Neural cell (in vitro differentiated cells): ENCODE measurements at regions not wholly inside any gene's neighbourhood (a gene's known extent, or its start where the extent isn't known, plus 50 kb on each side); places are given as distances from the start of the nearest gene placed in this dataset.

Experiments used
- EZH2 ChIP-seq: fragments of 200-600, 300-800 bp; shearing (Covaris generic), sonication (generic); IDR thresholded peaks from 2 replicates; pipeline ENCODE4 v1.6.1; 2014; ENCODE audit warnings: antibody characterized with exemption, low read length, borderline replicate concordance, mild to moderate bottlenecking; ENCODE audit not compliant: insufficient read depth, poor library complexity, severe bottlenecking
- MXI1 ChIP-seq: fragments of 450-650 bp; conservative IDR thresholded peaks from 2 replicates; pipeline ENCODE4 v1.6.1; 2014; ENCODE audit warnings: antibody characterized with exemption, mild to moderate bottlenecking; ENCODE audit not compliant: poor library complexity, severe bottlenecking
- POLR2AphosphoS5 ChIP-seq: IDR thresholded peaks from 2 replicates; pipeline ENCODE4 v1.6.1; 2012
- SMC3 ChIP-seq: fragments of 450-650 bp; conservative IDR thresholded peaks from 2 replicates; pipeline ENCODE4 v1.6.1; 2014; ENCODE audit warnings: antibody characterized with exemption, mild to moderate bottlenecking, moderate library complexity; ENCODE audit not compliant: poor library complexity
- TAF1 ChIP-seq: IDR thresholded peaks from 2 replicates; pipeline ENCODE4 v1.6.1; 2012; ENCODE audit warnings: low read depth
- TF ChIP-seq, protein P1 (sequence below): fragments of 450-650 bp; IDR thresholded peaks from 2 replicates; pipeline ENCODE4 v1.5.1; 2014; ENCODE audit warnings: antibody characterized with exemption, mild to moderate bottlenecking, moderate library complexity; ENCODE audit not compliant: poor library complexity, severe bottlenecking
- TF ChIP-seq, protein P2 (sequence below): IDR thresholded peaks from 2 replicates; pipeline ENCODE4 v1.6.1; 2012; ENCODE audit warnings: borderline replicate concordance

DNA sequence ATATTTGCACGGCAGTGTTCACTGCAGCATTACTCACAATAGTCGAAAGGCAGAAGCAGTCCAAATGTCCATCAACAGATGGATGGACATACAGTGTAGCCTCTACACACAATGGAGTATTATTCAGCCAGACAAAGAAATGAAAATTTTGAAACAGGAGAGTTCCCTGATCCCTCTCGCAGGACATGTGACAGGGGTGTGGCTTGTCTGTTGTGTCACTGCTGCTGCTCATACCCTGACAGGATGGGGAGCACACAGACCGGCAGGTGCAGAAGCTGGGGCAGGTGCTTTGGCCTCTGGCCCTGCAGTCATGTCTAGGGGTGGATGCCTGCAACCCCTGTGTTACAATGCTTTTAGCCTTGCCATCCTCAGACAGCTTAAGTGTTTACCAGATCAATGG, 204.3 kb downstream of the EFNB2 start:
- TF ChIP-seq, protein P1, sequence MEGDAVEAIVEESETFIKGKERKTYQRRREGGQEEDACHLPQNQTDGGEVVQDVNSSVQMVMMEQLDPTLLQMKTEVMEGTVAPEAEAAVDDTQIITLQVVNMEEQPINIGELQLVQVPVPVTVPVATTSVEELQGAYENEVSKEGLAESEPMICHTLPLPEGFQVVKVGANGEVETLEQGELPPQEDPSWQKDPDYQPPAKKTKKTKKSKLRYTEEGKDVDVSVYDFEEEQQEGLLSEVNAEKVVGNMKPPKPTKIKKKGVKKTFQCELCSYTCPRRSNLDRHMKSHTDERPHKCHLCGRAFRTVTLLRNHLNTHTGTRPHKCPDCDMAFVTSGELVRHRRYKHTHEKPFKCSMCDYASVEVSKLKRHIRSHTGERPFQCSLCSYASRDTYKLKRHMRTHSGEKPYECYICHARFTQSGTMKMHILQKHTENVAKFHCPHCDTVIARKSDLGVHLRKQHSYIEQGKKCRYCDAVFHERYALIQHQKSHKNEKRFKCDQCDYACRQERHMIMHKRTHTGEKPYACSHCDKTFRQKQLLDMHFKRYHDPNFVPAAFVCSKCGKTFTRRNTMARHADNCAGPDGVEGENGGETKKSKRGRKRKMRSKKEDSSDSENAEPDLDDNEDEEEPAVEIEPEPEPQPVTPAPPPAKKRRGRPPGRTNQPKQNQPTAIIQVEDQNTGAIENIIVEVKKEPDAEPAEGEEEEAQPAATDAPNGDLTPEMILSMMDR, result no peak
- TF ChIP-seq POLR2AphosphoS5 (no peak), MXI1 (no peak), EZH2 (no peak), SMC3 (no peak), TAF1 (no peak)
- TF ChIP-seq, protein P2, sequence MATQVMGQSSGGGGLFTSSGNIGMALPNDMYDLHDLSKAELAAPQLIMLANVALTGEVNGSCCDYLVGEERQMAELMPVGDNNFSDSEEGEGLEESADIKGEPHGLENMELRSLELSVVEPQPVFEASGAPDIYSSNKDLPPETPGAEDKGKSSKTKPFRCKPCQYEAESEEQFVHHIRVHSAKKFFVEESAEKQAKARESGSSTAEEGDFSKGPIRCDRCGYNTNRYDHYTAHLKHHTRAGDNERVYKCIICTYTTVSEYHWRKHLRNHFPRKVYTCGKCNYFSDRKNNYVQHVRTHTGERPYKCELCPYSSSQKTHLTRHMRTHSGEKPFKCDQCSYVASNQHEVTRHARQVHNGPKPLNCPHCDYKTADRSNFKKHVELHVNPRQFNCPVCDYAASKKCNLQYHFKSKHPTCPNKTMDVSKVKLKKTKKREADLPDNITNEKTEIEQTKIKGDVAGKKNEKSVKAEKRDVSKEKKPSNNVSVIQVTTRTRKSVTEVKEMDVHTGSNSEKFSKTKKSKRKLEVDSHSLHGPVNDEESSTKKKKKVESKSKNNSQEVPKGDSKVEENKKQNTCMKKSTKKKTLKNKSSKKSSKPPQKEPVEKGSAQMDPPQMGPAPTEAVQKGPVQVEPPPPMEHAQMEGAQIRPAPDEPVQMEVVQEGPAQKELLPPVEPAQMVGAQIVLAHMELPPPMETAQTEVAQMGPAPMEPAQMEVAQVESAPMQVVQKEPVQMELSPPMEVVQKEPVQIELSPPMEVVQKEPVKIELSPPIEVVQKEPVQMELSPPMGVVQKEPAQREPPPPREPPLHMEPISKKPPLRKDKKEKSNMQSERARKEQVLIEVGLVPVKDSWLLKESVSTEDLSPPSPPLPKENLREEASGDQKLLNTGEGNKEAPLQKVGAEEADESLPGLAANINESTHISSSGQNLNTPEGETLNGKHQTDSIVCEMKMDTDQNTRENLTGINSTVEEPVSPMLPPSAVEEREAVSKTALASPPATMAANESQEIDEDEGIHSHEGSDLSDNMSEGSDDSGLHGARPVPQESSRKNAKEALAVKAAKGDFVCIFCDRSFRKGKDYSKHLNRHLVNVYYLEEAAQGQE, result no peak
